ENCODE measurements at regions not wholly inside any gene's neighbourhood (a gene's known extent, or its start where the extent isn't known, plus 50 kb on each side); places are given as distances from the start of the nearest gene placed in this dataset.

- TF ChIP-seq CTCF (IDR thresholded peaks at IDR 0.05; ENCODE audit: low read depth, low read length): no peak
- no peak for TF ChIP-seq EZH2phosphoT487 (IDR thresholded peaks at IDR 0.05; ENCODE audit: low read depth)
These were observed 264.6 kb upstream of the MAN1A1 start for GRCh38 chr6:119614138-119614537.
